ENCODE measurements at regions not wholly inside any gene's neighbourhood (a gene's known extent, or its start where the extent isn't known, plus 50 kb on each side); places are given as distances from the start of the nearest gene placed in this dataset.
A peak's percentile ranks its signal among the peaks of the same experiment; 100 is the strongest.

GRCh38 chr13:111413407-111414187, 93.2 kb downstream of the TEX29 start:
- DNase-seq, result no peak

- no peak for DNase-seq
Measured at GRCh38 chr13:111414341-111414740, 93.9 kb downstream of the TEX29 start.

GRCh38 chr13:111415246-111415645, 94.8 kb downstream of the TEX29 start:
- no peak for DNase-seq

GRCh38 chr13:111415765-111416164, 95.3 kb downstream of the TEX29 start:
- DNase-seq, result no peak

- no peak for DNase-seq
Measured at GRCh38 chr13:111418101-111418500, 97.7 kb downstream of the TEX29 start.

GRCh38 chr13:111420113-111420876, 99.9 kb downstream of the TEX29 start:
- DNase-seq, result no peak

- DNase-seq, result no peak
Measured at GRCh38 chr13:111421216-111421615, 100.8 kb downstream of the TEX29 start.

GRCh38 chr13:111422348-111422747, 101.9 kb downstream of the TEX29 start:
- no peak for DNase-seq

GRCh38 chr13:111423168-111423785, 102.8 kb downstream of the TEX29 start:
- DNase-seq, result no peak

GRCh38 chr13:111424134-111424533, 103.7 kb downstream of the TEX29 start:
- no peak for DNase-seq

- no peak for DNase-seq
Measured at GRCh38 chr13:111425326-111425725, 104.9 kb downstream of the TEX29 start.

GRCh38 chr13:111429064-111429558, 108.7 kb downstream of the TEX29 start:
- DNase-seq, result peak; percentile 52

- DNase-seq, result no peak
Measured at GRCh38 chr13:111431206-111431605, 110.8 kb downstream of the TEX29 start.

GRCh38 chr13:111434578-111435159, 114.2 kb downstream of the TEX29 start:
- no peak for DNase-seq

- no peak for DNase-seq
Measured at GRCh38 chr13:111436446-111436845, 116.0 kb downstream of the TEX29 start.

GRCh38 chr13:111437417-111437816, 117.0 kb downstream of the TEX29 start:
- DNase-seq, result no peak

- no peak for DNase-seq
Measured at GRCh38 chr13:111437856-111438547, 117.6 kb downstream of the TEX29 start.

GRCh38 chr13:111440492-111440891, 120.0 kb downstream of the TEX29 start:
- peak; percentile 13 for DNase-seq

- no peak for DNase-seq
Measured at GRCh38 chr13:111443981-111444380, 123.5 kb downstream of the TEX29 start.

- no peak for DNase-seq
Measured at GRCh38 chr13:111448504-111448903, 128.1 kb downstream of the TEX29 start.

- no peak for DNase-seq
Measured at GRCh38 chr13:111449041-111449440, 128.6 kb downstream of the TEX29 start.

- no peak for DNase-seq
Measured at GRCh38 chr13:111451402-111451801, 131.0 kb downstream of the TEX29 start.

All from dermis blood vessel endothelial cell (primary cell).